GM20000 (cell line): ENCODE measurements at regions not wholly inside any gene's neighbourhood (a gene's known extent, or its start where the extent isn't known, plus 50 kb on each side); places are given as distances from the start of the nearest gene placed in this dataset.

ENCODE experiments used
- DNase-seq: peaks from one replicate; pipeline ENCODE4 v3.0.0; 2012; ENCODE audit warnings: low spot score
- CTCF ChIP-seq: IDR thresholded peaks from 2 replicates; pipeline ENCODE4 v1.5.1; 2012; ENCODE audit warnings: mild to moderate bottlenecking, control low read depth; ENCODE audit errors: extremely low read depth, missing control alignments

- TF ChIP-seq CTCF: no peak
- peak; percentile 49 for DNase-seq
These were observed 127.5 kb upstream of the TOPAZ1 start for GRCh38 chr3:44114142-44114541.

DNA sequence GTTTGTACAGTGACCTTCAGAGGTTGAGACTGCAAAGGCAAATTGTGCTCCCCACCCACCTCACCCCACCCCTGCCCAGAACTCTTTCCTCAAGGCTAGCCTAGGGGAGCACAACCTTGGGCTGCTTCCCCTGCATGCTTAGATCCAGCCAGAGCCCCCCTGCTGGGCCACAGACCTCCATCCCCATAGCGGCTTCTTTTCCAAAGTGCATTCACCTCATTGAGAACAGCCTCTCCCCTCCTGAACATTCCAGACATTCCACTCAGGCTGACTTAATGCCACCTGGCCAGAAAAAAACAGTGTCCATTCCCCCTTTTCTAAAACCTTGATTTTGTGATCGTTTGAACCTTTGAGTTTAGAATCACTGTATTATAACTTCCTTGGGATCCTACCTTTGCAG is 124.4 kb upstream of the TOPAZ1 start:
- TF ChIP-seq CTCF: no peak
- DNase-seq: no peak

DNA sequence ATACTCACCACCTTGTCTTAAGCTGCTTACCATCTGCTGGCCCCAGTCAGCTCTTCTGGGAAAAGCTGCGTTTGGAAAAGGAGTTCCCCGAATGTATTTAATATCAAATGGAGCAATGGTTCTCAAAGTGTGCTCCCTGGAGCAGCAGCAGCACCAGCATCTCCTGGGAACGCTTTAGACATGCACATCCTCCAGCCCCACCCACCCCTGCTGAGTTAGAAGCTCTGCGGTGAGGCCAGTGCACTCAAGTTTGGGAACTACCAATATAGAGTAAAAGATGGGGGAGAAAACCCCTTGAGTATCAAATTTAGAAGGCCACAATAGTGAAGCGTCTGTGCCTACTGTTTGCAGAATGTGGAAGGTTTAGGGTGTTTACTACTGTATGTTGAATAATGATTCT is 124.0 kb upstream of the TOPAZ1 start:
- TF ChIP-seq CTCF: no peak
- no peak for DNase-seq

- TF ChIP-seq CTCF: no peak
- DNase-seq: no peak
These were observed 120.7 kb upstream of the TOPAZ1 start for GRCh38 chr3:44120721-44121582.

GRCh38 chr3:44125246-44125645 is 116.4 kb upstream of the TOPAZ1 start:
- no peak for TF ChIP-seq CTCF
- DNase-seq: no peak

DNA sequence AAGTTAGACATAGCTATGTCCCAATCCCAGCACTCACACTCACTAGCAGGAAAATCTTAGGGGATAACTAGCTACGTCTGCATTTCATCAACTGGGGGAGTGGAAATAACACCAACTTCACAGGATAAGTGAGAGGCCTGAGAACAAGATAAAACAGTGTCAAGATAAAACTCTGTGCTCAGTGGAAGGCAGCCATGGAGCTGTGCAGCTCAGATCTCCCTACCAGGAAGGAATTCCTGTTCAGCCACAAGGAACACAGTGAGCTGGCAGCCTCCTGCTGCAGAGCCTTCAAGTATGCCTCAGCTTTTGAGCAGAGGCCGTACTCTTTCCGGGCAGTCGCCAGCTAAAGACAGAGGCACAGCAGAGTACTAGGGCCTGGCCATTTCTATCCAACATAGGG is 115.8 kb upstream of the TOPAZ1 start:
- no peak for DNase-seq
- TF ChIP-seq CTCF: no peak

DNA sequence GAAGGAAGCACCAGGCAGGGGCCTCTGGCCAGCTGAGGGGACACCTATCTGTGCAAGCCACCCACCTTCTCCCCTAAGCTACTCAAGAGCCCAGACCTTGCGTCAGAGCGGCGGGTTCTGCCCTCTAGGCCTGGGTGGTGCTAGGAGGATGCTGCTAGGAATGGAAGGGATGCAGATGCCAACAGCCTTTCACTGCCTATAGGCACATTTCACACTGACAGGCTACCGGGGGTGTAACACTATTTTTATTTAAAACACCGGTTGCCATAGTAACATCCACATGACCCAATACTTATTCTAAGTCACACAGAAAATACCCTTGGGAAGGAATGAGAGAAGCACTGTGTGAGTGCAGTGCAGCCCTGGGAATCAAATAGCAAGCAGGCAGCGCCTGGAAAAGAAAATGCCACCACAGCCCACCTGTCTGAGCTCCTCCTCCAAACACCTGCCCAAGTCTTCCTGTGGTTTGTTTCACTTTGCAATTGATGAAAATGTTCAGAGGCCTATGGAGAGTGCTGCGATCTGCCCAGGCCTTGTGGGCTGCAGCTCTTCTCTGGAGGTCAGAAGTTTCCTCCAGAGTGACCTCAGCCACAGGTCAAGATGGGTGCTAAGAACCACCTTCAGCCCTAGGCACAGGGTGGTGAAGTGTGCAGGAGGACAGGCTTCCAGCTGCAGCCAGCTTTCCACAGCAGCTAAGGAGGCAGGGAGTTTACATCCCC is 113.5 kb upstream of the TOPAZ1 start:
- no peak for TF ChIP-seq CTCF
- no peak for DNase-seq
